H1 (cell line): ENCODE measurements at regions not wholly inside any gene's neighbourhood (a gene's known extent, or its start where the extent isn't known, plus 50 kb on each side); places are given as distances from the start of the nearest gene placed in this dataset.

Experiments used
- CBX8 ChIP-seq: fragments of 300-800, 300-1000 bp; sonication (generic); IDR thresholded peaks from 2 replicates; pipeline ENCODE4 v1.7.1; 2016; ENCODE audit warnings: low read depth, low read length, borderline replicate concordance
- CHD7 ChIP-seq: fragments of 300-600 bp; sonication (generic); IDR thresholded peaks from 2 replicates; pipeline ENCODE4 v1.7.1; 2012; ENCODE audit warnings: low read length, moderate library complexity, mild to moderate bottlenecking, inconsistent platforms; ENCODE audit not compliant: insufficient replicate concordance
- CTBP2 ChIP-seq: IDR thresholded peaks from 2 replicates; pipeline ENCODE4 v1.7.0; 2011; ENCODE audit warnings: borderline replicate concordance, mild to moderate bottlenecking, moderate library complexity, mixed read lengths, low read length; ENCODE audit not compliant: insufficient read depth, insufficient read length
- EP300 ChIP-seq, 2 experiments: IDR thresholded peaks; 1 replicate in 1 of 2; 2 replicates in 1 of 2; pipeline ENCODE4 v1.6.1; 2011 to 2012; ENCODE audit warnings: low read depth in 2 of 2, low read length in 2 of 2, mild to moderate bottlenecking in 2 of 2, borderline replicate concordance in 1 of 2, inconsistent platforms in 1 of 2, moderate library complexity in 1 of 2
- GTF2F1 ChIP-seq: IDR thresholded peaks from 2 replicates; pipeline ENCODE4 v1.6.1; 2012; ENCODE audit warnings: low read depth, low read length, improper control_type of control experiment, borderline replicate concordance
- JUN ChIP-seq: IDR thresholded peaks from 2 replicates; pipeline ENCODE4 v1.6.1; 2011; ENCODE audit warnings: low read depth, mild to moderate bottlenecking, improper control_type of control experiment, low read length
- PHF8 ChIP-seq: fragments of 200-600 bp; sonication (generic); conservative IDR thresholded peaks from 2 replicates; pipeline ENCODE4 v1.7.1; 2012; ENCODE audit warnings: low read depth, mild to moderate bottlenecking, inconsistent platforms, low read length, moderate library complexity
- POLR2A ChIP-seq, 2 experiments: IDR thresholded peaks; 1 replicate in 1 of 2; 2 replicates in 1 of 2; pipeline ENCODE4 v1.6.1; 2011; ENCODE audit warnings: low read depth in 2 of 2, low read length in 2 of 2, mild to moderate bottlenecking in 2 of 2; ENCODE audit errors: control extremely low read depth in 1 of 2
- SAP30 ChIP-seq: fragments of 300-600 bp; sonication (generic); IDR thresholded peaks from 2 replicates; pipeline ENCODE4 v1.7.1; 2012; ENCODE audit warnings: low read length, moderate library complexity, mild to moderate bottlenecking, inconsistent platforms; ENCODE audit not compliant: insufficient read depth, insufficient replicate concordance

- no peak for TF ChIP-seq CHD7
- TF ChIP-seq JUN = no peak
- TF ChIP-seq POLR2A (IDR thresholded peaks at IDR 0.05; ENCODE audit: control extremely low read depth in 1 of 2, low read depth in 2 of 2, low read length in 2 of 2) = no peak
- TF ChIP-seq SAP30 = no peak
- no peak for TF ChIP-seq EP300 (IDR thresholded peaks at IDR 0.05; ENCODE audit: borderline replicate concordance in 1 of 2, low read depth in 2 of 2, low read length in 2 of 2)
- no peak for TF ChIP-seq CTBP2
- TF ChIP-seq CBX8 = no peak
- no peak for TF ChIP-seq GTF2F1
- no peak for TF ChIP-seq PHF8
- TF ChIP-seq, all 59 proteins: peak for 0
Measured at GRCh38 chr15:81062937-81063336, 62.2 kb downstream of the TLNRD1 start (continued).
